ENCODE measurements at regions not wholly inside any gene's neighbourhood (a gene's known extent, or its start where the extent isn't known, plus 50 kb on each side); places are given as distances from the start of the nearest gene placed in this dataset.

DNA sequence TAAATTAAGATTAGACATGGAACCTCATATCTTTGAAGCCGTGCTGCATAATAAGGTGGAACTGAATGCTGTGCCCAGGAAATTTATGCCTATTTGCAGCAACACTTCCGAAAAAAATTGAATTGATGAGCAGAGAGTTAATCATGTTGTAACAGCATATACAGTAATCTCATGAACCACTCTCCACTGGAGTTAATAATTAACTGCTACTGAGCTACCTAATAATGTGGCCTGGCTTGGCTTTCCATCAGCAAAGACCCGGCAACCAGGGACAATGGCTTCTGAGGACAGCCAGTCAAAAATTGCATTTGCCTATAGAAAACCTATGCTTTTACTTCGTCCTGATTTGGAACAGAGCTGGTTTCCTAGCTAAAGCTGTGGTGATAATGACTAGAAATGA is 63.8 kb upstream of the GATB start:
- no peak for TF ChIP-seq CTCF (IDR thresholded peaks at IDR 0.05)
- no peaks in the 10 kb centered on the region for H3K36me3 ChIP-seq
- no peak for DNase-seq (ENCODE audit: low spot score)

GRCh38 chr4:151822331-151822730 is 61.5 kb upstream of the GATB start:
- Histone ChIP-seq H3K27me3 (no peaks in the 10 kb centered on the region), H3K9me3 (no peaks in the 10 kb centered on the region), H3K4me3 (no peak overlapping the region), H3K36me3 (no peaks in the 10 kb centered on the region), H3K4me1 (no peaks in the 10 kb centered on the region), H3K27ac (no peak overlapping the region)
- TF ChIP-seq CTCF (IDR thresholded peaks at IDR 0.05): no peak
- DNase-seq (ENCODE audit: low spot score): no peak

More for the DNA sequence above, 63.8 kb upstream of the GATB start:
- Histone ChIP-seq H3K4me3 (no peak overlapping the region), H3K4me1 (no peaks in the 10 kb centered on the region), H3K27ac (no peak overlapping the region), H3K27me3 (no peaks in the 10 kb centered on the region), H3K9me3 (no peaks in the 10 kb centered on the region)

- no peaks in the 10 kb centered on the region for H3K36me3 ChIP-seq
- no peak overlapping the region for H3K27ac ChIP-seq
- TF ChIP-seq CTCF (IDR thresholded peaks at IDR 0.05): no peak
- no peaks in the 10 kb centered on the region for H3K9me3 ChIP-seq
- no peaks in the 10 kb centered on the region for H3K4me1 ChIP-seq
- H3K27me3 ChIP-seq: no peaks in the 10 kb centered on the region
- DNase-seq (ENCODE audit: low spot score): no peak
- H3K4me3 ChIP-seq: no peak overlapping the region
Observed at GRCh38 chr4:151820004-151820403, 59.2 kb upstream of the GATB start.

GRCh38 chr4:151811403-151811802 is 50.6 kb upstream of the GATB start:
- H3K27me3 ChIP-seq: no peaks in the 10 kb centered on the region
- peaks cover 0 to 14% of the 10 kb centered on the region in 2 donors for H3K4me1 ChIP-seq
- no peaks in the 10 kb centered on the region for H3K36me3 ChIP-seq
- DNase-seq (ENCODE audit: low spot score): no peak
- no peak overlapping the region for H3K4me3 ChIP-seq
- no peak overlapping the region for H3K27ac ChIP-seq
- H3K9me3 ChIP-seq: no peaks in the 10 kb centered on the region
- TF ChIP-seq CTCF (IDR thresholded peaks at IDR 0.05): no peak
